HepG2 (cell line): ENCODE measurements at regions not wholly inside any gene's neighbourhood (a gene's known extent, or its start where the extent isn't known, plus 50 kb on each side); places are given as distances from the start of the nearest gene placed in this dataset.

Experiments used
- ATAC-seq: fragments of 200-7000 bp; cut with Tn5 transposase; 3 replicates; pipeline ENCODE4 v1.9.1; 2020; ENCODE audit warnings: mild to moderate bottlenecking, moderate library complexity
- BruUV-seq: library from RNA; stranded (reverse); fragments of 400-500 nt; replicated peaks from 2 replicates; lab custom pipeline; 2021; lab: Mats Ljungman, UMichigan
- CTCF ChIA-PET: fragments of 300-600 bp; formaldehyde crosslinking; extraction: SDS; loops from one replicate; lab custom pipeline; 2021; ENCODE audit warnings: low total read pairs, inconsistent platforms, low intra/inter-chr PET ratio; lab: Yijun Ruan, JAX
- POLR2A ChIA-PET: fragments of 350-600 bp; sonication (Branson Sonifier 250); formaldehyde crosslinking; loops from one replicate; lab custom pipeline; 2020; ENCODE audit warnings: antibody characterized with exemption, inconsistent platforms; lab: Yijun Ruan, JAX
- DNase-seq: peaks from one replicate; pipeline ENCODE4 v3.0.0-alpha.2; 2015; ENCODE audit warnings: low spot score
- FAIRE-seq: peaks from 3 replicates; lab custom pipeline; 2011; peaks lifted over from hg19 to GRCh38; lab: Jason Lieb, UNC
- H2AFZ ChIP-seq: one replicate; pipeline ENCODE4 v1.6.1; 2011; ENCODE audit warnings: low read length, inconsistent platforms
- H3K27ac ChIP-seq: fragments of 300-600 bp; 3 replicates; pipeline ENCODE4 v1.8.0; 2011; ENCODE audit warnings: mixed run types, mild to moderate bottlenecking, mixed read lengths, low read length, inconsistent platforms; ENCODE audit not compliant: insufficient read depth; ENCODE audit errors: extremely low read length
- H3K27me3 ChIP-seq, 2 experiments: fragments of 200-600 bp in 1 of 2; 2 replicates in 1 of 2; 3 replicates in 1 of 2; pipeline versions ENCODE4 v1.6.0 to v1.8.0; 2011; ENCODE audit warnings: low read length in 2 of 2, mild to moderate bottlenecking in 2 of 2, moderate library complexity in 2 of 2, inconsistent platforms in 1 of 2; ENCODE audit not compliant: insufficient read depth in 2 of 2, control insufficient read depth in 1 of 2
- H3K36me3 ChIP-seq, 2 experiments: fragments of 200-600 bp in 1 of 2; replicated peaks in 1 of 2; 2 replicates in 1 of 2; 3 replicates in 1 of 2; pipeline versions ENCODE4 v1.5.1 to v1.8.0; 2011; ENCODE audit warnings: low read length in 2 of 2, inconsistent platforms in 1 of 2; ENCODE audit not compliant: insufficient read depth in 2 of 2, control insufficient read depth in 1 of 2
- H3K4me1 ChIP-seq: 2 replicates; pipeline ENCODE4 v1.5.1; 2012; ENCODE audit warnings: low read length, inconsistent platforms; ENCODE audit not compliant: insufficient read depth
- H3K4me2 ChIP-seq: 2 replicates; pipeline ENCODE4 v1.6.0; 2011; ENCODE audit warnings: low read depth, low read length, inconsistent platforms
- H3K4me3 ChIP-seq, 3 experiments: fragments of 200-600 bp in 1 of 3; sonication (generic), shearing (Covaris generic) in 1 of 3; replicated peaks in 1 of 3; 2 replicates each; pipeline ENCODE4 v1.5.1; 2011 to 2016; ENCODE audit warnings: low read length in 3 of 3, inconsistent platforms in 2 of 3, low read depth in 2 of 3, mild to moderate bottlenecking in 2 of 3, control low read depth in 1 of 3, mixed read lengths in 1 of 3; ENCODE audit not compliant: insufficient read depth in 1 of 3
- H3K79me2 ChIP-seq: one replicate; pipeline ENCODE4 v1.6.1; 2011; ENCODE audit warnings: low read length, inconsistent platforms; ENCODE audit not compliant: insufficient read depth
- H3K9ac ChIP-seq: 2 replicates; pipeline ENCODE4 v1.6.0; 2011; ENCODE audit warnings: mild to moderate bottlenecking, low read depth, low read length, inconsistent platforms; ENCODE audit not compliant: insufficient read depth
- H3K9me3 ChIP-seq: 2 replicates; pipeline ENCODE4 v1.5.1; 2012; ENCODE audit warnings: mild to moderate bottlenecking, low read length
- H4K20me1 ChIP-seq: 2 replicates; pipeline ENCODE4 v1.6.0; 2011; ENCODE audit warnings: inconsistent platforms, mild to moderate bottlenecking, low read length, moderate library complexity; ENCODE audit not compliant: insufficient read depth
- ELF3 ChIP-seq: IDR thresholded peaks from 2 replicates; pipeline ENCODE4 v1.6.1; 2016; ENCODE audit warnings: missing genetic modification reagents, missing compliant biosample characterization
- HNRNPLL ChIP-seq: fragments of 200-400 bp; formaldehyde crosslinking; IDR thresholded peaks from 2 replicates; pipeline ENCODE4 v1.6.1; 2017; ENCODE audit warnings: mild to moderate bottlenecking, low read depth, low read length; ENCODE audit not compliant: poor library complexity, severe bottlenecking
- XBP1 ChIP-seq: sonication (generic); formaldehyde crosslinking; IDR thresholded peaks from 2 replicates; pipeline ENCODE4 v1.5.0; 2020; ENCODE audit warnings: missing genetic modification reagents
- ZBTB40 ChIP-seq, 2 experiments: fragments of 450-650 bp in 1 of 2; sonication (generic) in 1 of 2; formaldehyde crosslinking in 1 of 2; IDR thresholded peaks; 2 replicates each; pipeline versions ENCODE4 v1.6.1 to v1.8.0; 2016 to 2022; ENCODE audit warnings: antibody characterized with exemption in 1 of 2, mild to moderate bottlenecking in 1 of 2, missing genetic modification reagents in 1 of 2
- ZNF616 ChIP-seq: sonication (generic); formaldehyde crosslinking; IDR thresholded peaks from 2 replicates; pipeline ENCODE4 v1.5.0; 2020; ENCODE audit warnings: low read depth, mild to moderate bottlenecking, missing genetic modification reagents
- WGBS: methylation state at CpG from one replicate; pipeline ENCODE4 v1.1.6; 2017; ENCODE audit warnings: low lambda C conversion rate; 5-methylcytosine and 5-hydroxymethylcytosine counted together
- in situ Hi-C: cut with HindIII; loops from 2 replicates; pipeline ENCODE4 v1.10.0; 2017; ENCODE audit warnings: low pct_unique_long_range_greater_than_20kb; ENCODE audit not compliant: extremely low pct_ligation_motif_present
- intact Hi-C: fragments of 100-400 bp; cut with micrococcal nuclease; formaldehyde crosslinking; loops from one replicate; pipeline ENCODE4 v1.10.0; 2022; ENCODE audit not compliant: unreplicated experiment
- TF ChIP-seq, protein P1 (sequence below): sonication (generic); formaldehyde crosslinking; conservative IDR thresholded peaks from 2 replicates; pipeline ENCODE4 v1.5.0; 2020; ENCODE audit warnings: missing genetic modification reagents
- TF ChIP-seq, protein P2 (sequence below): sonication (generic); formaldehyde crosslinking; IDR thresholded peaks from 2 replicates; pipeline ENCODE4 v1.5.0; 2020; ENCODE audit warnings: missing genetic modification reagents

DNA sequence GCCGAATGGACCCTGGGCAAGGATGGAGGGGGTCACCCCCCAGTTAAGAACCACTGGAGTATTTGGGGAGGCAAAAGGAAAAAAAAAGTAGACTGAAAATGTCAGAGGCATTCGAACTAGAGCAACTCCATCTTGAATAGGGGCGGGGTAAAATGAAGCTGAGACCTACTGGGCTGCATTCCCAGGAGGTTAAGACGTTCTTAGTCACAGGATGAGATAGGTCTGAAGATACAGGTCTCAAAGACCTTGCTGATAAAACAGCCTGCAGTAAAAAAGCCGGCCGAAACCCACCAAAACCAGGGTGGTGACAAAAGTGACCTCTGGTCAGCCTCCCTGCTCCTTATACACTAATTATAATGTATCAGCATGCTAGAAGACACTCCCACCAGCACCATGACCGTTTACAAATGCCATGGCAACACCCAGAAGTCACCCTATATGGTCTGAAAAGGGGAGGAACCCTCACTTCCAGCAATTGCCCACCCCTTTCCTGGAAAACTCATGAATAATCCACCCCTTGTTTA is 70.4 kb upstream of the KCNG1 start:
- CTCF ChIA-PET, result no interaction called here
- Histone ChIP-seq H3K4me2 (no peak overlapping the region), H3K4me1 (no peaks in the 10 kb centered on the region), H3K27ac (no peak overlapping the region), H3K79me2 (no peaks in the 10 kb centered on the region), H3K4me3 (no peak overlapping the region), H4K20me1 (no peaks in the 10 kb centered on the region), H2AFZ (no peak overlapping the region), H3K27me3 (peaks cover 6 to 40% of the 10 kb centered on the region in 2 experiments; a peak in 3 of 5 replicates), H3K9ac (no peak overlapping the region), H3K9me3 (no peaks in the 10 kb centered on the region), H3K36me3 (no peaks in the 10 kb centered on the region)
- ATAC-seq (no peak), FAIRE-seq (no peak), DNase-seq (no peak)
- TF ChIP-seq ZNF616, result no peak
- no peak for TF ChIP-seq HNRNPLL
- TF ChIP-seq, protein P1, sequence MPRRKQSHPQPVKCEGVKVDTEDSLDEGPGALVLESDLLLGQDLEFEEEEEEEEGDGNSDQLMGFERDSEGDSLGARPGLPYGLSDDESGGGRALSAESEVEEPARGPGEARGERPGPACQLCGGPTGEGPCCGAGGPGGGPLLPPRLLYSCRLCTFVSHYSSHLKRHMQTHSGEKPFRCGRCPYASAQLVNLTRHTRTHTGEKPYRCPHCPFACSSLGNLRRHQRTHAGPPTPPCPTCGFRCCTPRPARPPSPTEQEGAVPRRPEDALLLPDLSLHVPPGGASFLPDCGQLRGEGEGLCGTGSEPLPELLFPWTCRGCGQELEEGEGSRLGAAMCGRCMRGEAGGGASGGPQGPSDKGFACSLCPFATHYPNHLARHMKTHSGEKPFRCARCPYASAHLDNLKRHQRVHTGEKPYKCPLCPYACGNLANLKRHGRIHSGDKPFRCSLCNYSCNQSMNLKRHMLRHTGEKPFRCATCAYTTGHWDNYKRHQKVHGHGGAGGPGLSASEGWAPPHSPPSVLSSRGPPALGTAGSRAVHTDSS (CRISPR knock-in tag), result no peak
- TF ChIP-seq ZBTB40 (IDR thresholded peaks at IDR 0.05), result no peak
- no peak for TF ChIP-seq ZBTB40 (CRISPR knock-in tag; IDR thresholded peaks at IDR 0.05)
- TF ChIP-seq XBP1 (CRISPR knock-in tag), result no peak
- TF ChIP-seq, protein P2, sequence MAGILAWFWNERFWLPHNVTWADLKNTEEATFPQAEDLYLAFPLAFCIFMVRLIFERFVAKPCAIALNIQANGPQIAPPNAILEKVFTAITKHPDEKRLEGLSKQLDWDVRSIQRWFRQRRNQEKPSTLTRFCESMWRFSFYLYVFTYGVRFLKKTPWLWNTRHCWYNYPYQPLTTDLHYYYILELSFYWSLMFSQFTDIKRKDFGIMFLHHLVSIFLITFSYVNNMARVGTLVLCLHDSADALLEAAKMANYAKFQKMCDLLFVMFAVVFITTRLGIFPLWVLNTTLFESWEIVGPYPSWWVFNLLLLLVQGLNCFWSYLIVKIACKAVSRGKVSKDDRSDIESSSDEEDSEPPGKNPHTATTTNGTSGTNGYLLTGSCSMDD (CRISPR knock-in tag), result no peak
- TF ChIP-seq ELF3 (CRISPR knock-in tag), result no peak
- no TSS peak for BruUV-seq
- WGBS, result 17% methylated on average over 7 of the region's 7 CpGs
- intact Hi-C loops (no loop called here), in situ Hi-C loops (no loop called here)
- POLR2A ChIA-PET, result no interaction called here
